K562 (cell line): ENCODE measurements at regions not wholly inside any gene's neighbourhood (a gene's known extent, or its start where the extent isn't known, plus 50 kb on each side); places are given as distances from the start of the nearest gene placed in this dataset.

ENCODE experiments used
- ATAC-seq: fragments of 200-7000 bp; cut with Tn5 transposase; 3 replicates; pipeline ENCODE4 v1.9.1; 2020; ENCODE audit warnings: moderate library complexity
- BruUV-seq: library from RNA; stranded (reverse); fragments of 400-500 nt; replicated peaks from 2 replicates; lab custom pipeline; 2021; lab: Mats Ljungman, UMichigan
- CTCF ChIA-PET: fragments of 300-600 bp; formaldehyde crosslinking; extraction: SDS; loops from one replicate; lab custom pipeline; 2021; ENCODE audit warnings: low intra/inter-chr PET ratio; lab: Yijun Ruan, JAX
- POLR2A ChIA-PET: fragments of 300-600, 350-650 bp; sonication (Branson Sonifier 250); formaldehyde crosslinking; extraction: SDS; loops from one replicate; lab custom pipeline; 2021; ENCODE audit warnings: antibody characterized with exemption, inconsistent platforms; lab: Yijun Ruan, JAX
- DNase-seq, 4 experiments: peaks; one replicate each; pipeline versions ENCODE4 v3.0.0 to v3.0.0-alpha.2; 2011 to 2018; ENCODE audit warnings: low spot score in 3 of 4, mixed read lengths in 3 of 4; ENCODE audit errors: extremely low read depth in 1 of 4
- FAIRE-seq: peaks from 2 replicates; lab custom pipeline; 2011; peaks lifted over from hg19 to GRCh38; lab: Jason Lieb, UNC
- H2AFZ ChIP-seq: 2 replicates; pipeline ENCODE4 v1.6.0; 2011; ENCODE audit warnings: low read depth, low read length, control low read depth, inconsistent platforms
- H3K27ac ChIP-seq: fragments of 200-600 bp; 3 replicates; pipeline ENCODE4 v1.8.0; 2011; ENCODE audit warnings: low read depth, mild to moderate bottlenecking, control low read depth, inconsistent platforms, low read length, moderate library complexity, mixed read lengths; ENCODE audit errors: extremely low read depth
- H3K27me3 ChIP-seq, 2 experiments: fragments of 300-600 bp in 1 of 2; 2 replicates in 1 of 2; 3 replicates in 1 of 2; pipeline versions ENCODE4 v1.6.0 to v1.8.0; 2011; ENCODE audit warnings: inconsistent platforms in 2 of 2, low read length in 2 of 2, mild to moderate bottlenecking in 1 of 2, mixed read lengths in 1 of 2, moderate library complexity in 1 of 2; ENCODE audit not compliant: control insufficient read depth in 2 of 2, insufficient read depth in 2 of 2
- H3K36me3 ChIP-seq: fragments of 300-600 bp; 3 replicates; pipeline ENCODE4 v1.8.0; 2011; ENCODE audit warnings: mild to moderate bottlenecking, low read length, inconsistent platforms; ENCODE audit not compliant: control insufficient read depth, insufficient read depth
- H3K4me1 ChIP-seq, 2 experiments: fragments of 200-600 bp in 1 of 2; replicated peaks in 1 of 2; 2 replicates in 1 of 2; 3 replicates in 1 of 2; pipeline versions ENCODE4 v1.5.1 to v1.8.0; 2011; ENCODE audit warnings: inconsistent platforms in 2 of 2, low read length in 2 of 2, mild to moderate bottlenecking in 1 of 2, mixed read lengths in 1 of 2, moderate library complexity in 1 of 2; ENCODE audit not compliant: control insufficient read depth in 2 of 2, insufficient read depth in 2 of 2
- H3K4me2 ChIP-seq: 2 replicates; pipeline ENCODE4 v1.6.1; 2011; ENCODE audit warnings: low read length, control low read depth, inconsistent platforms, mixed read lengths; ENCODE audit not compliant: insufficient read depth
- H3K4me3 ChIP-seq: fragments of 200-600 bp; sonication (generic), shearing (Covaris generic); 2 replicates; pipeline ENCODE4 v1.5.1; 2016; ENCODE audit warnings: control low read depth, inconsistent platforms
- H3K79me2 ChIP-seq: fragments of 200-600 bp; 3 replicates; pipeline ENCODE4 v1.8.0; 2011; ENCODE audit warnings: low read length, inconsistent platforms; ENCODE audit not compliant: control insufficient read depth, insufficient read depth
- H3K9ac ChIP-seq, 2 experiments: 2 replicates each; pipeline versions ENCODE4 v1.6.0 to v1.6.1; 2011; ENCODE audit warnings: low read depth in 2 of 2, low read length in 2 of 2, control low read depth in 1 of 2, inconsistent platforms in 1 of 2, mild to moderate bottlenecking in 1 of 2, mixed read lengths in 1 of 2; ENCODE audit not compliant: insufficient read depth in 1 of 2
- H3K9me1 ChIP-seq: one replicate; pipeline ENCODE4 v1.6.0; 2011; ENCODE audit warnings: inconsistent platforms, mild to moderate bottlenecking, low read length, moderate library complexity; ENCODE audit not compliant: control insufficient read depth, insufficient read depth
- H3K9me3 ChIP-seq: replicated peaks from 2 replicates; pipeline ENCODE4 v1.5.1; 2011; ENCODE audit warnings: low read depth, low read length, inconsistent platforms; ENCODE audit not compliant: control insufficient read depth, insufficient read depth
- H4K20me1 ChIP-seq: replicated peaks from 2 replicates; pipeline ENCODE4 v1.6.1; 2011; ENCODE audit warnings: low read length, inconsistent platforms, mixed read lengths; ENCODE audit not compliant: control insufficient read depth, insufficient read depth
- ARID3A ChIP-seq: IDR thresholded peaks from 2 replicates; pipeline ENCODE4 v1.6.1; 2012; ENCODE audit warnings: low read depth, low read length, improper control_type of control experiment, borderline replicate concordance
- E2F3 ChIP-seq: fragments of 250-450 bp; sonication (Bioruptor Pico); IDR thresholded peaks from 2 replicates; pipeline ENCODE4 v1.4.0; 2020; ENCODE audit warnings: mild to moderate bottlenecking
- HMBOX1 ChIP-seq: sonication (generic); IDR thresholded peaks from 2 replicates; pipeline ENCODE4 v1.6.1; 2016
- KLF13 ChIP-seq: fragments of 450-650 bp; IDR thresholded peaks from 2 replicates; pipeline ENCODE4 v1.6.1; 2016; ENCODE audit warnings: missing genetic modification characterization, low read depth, mild to moderate bottlenecking, missing compliant biosample characterization, moderate library complexity, borderline replicate concordance
- MNT ChIP-seq, 2 experiments: fragments of 450-650 bp; conservative IDR thresholded peaks; 2 replicates each; pipeline ENCODE4 v1.6.1; 2017; ENCODE audit warnings: mild to moderate bottlenecking in 2 of 2, moderate library complexity in 2 of 2
- NBN ChIP-seq: fragments of 450-650 bp; IDR thresholded peaks from 2 replicates; pipeline ENCODE4 v1.6.1; 2016; ENCODE audit warnings: low read depth, mild to moderate bottlenecking
- NFIX ChIP-seq: fragments of 250-450 bp; sonication (Bioruptor Pico); IDR thresholded peaks from 2 replicates; pipeline ENCODE4 v1.4.0; 2020; ENCODE audit warnings: low read depth, mild to moderate bottlenecking, moderate library complexity
- RCOR1 ChIP-seq, 2 experiments: IDR thresholded peaks; 2 replicates each; pipeline ENCODE4 v1.6.1; 2012; ENCODE audit warnings: low read depth in 2 of 2, low read length in 2 of 2, borderline replicate concordance in 1 of 2, improper control_type of control experiment in 1 of 2
- SETDB1 ChIP-seq: IDR thresholded peaks from one replicate; pipeline ENCODE4 v1.6.1; 2012; ENCODE audit warnings: low read length, control low read depth, inconsistent platforms
- ZNF165 ChIP-seq: fragments of 250-450 bp; sonication (Bioruptor Pico); IDR thresholded peaks from 2 replicates; pipeline ENCODE4 v1.4.0; 2020; ENCODE audit warnings: borderline replicate concordance
- ZNF311 ChIP-seq: fragments of 250-450 bp; sonication (Bioruptor Pico); IDR thresholded peaks from 2 replicates; pipeline ENCODE4 v1.4.0; 2020; ENCODE audit warnings: mild to moderate bottlenecking, moderate library complexity
- ZNF785 ChIP-seq: fragments of 250-450 bp; sonication (Bioruptor Pico); IDR thresholded peaks from 2 replicates; pipeline ENCODE4 v1.4.0; 2020; ENCODE audit warnings: mild to moderate bottlenecking
- ZNF79 ChIP-seq: fragments of 250-450 bp; sonication (Bioruptor Pico); IDR thresholded peaks from 2 replicates; pipeline ENCODE4 v1.4.0; 2020; ENCODE audit warnings: low read depth, mild to moderate bottlenecking, moderate library complexity
- WGBS: fragments of 100-300 bp; shearing (Covaris generic); methylation state at CpG from one replicate; pipeline ENCODE4 v1.1.6; 2016; ENCODE audit warnings: low coverage, mixed read lengths; ENCODE audit not compliant: insufficient coverage; ENCODE audit errors: missing lambda C conversion rate; 5-methylcytosine and 5-hydroxymethylcytosine counted together
- in situ Hi-C: fragments of 300-500 bp; cut with MboI; formaldehyde crosslinking; loops from 4 replicates; pipeline ENCODE4 v1.15.0; 2018; ENCODE audit warnings: inconsistent platforms, mixed read lengths
- intact Hi-C: fragments of 100-400 bp; cut with micrococcal nuclease; formaldehyde crosslinking; loops from 2 replicates; pipeline ENCODE4 v1.14.2; 2022
- TF ChIP-seq, protein P1 (sequence below): fragments of 200-800 bp; sonication (Bioruptor generic); IDR thresholded peaks from 2 replicates; pipeline ENCODE4 v1.6.1; 2017; ENCODE audit warnings: missing genetic modification characterization, missing compliant biosample characterization

- no peak overlapping the region for H3K27ac ChIP-seq
- peak overlapping the region in 1 of 2 experiments; percentile 3; a peak in 1 of 4 replicates for H3K9ac ChIP-seq
- FAIRE-seq (no peak), DNase-seq (peak; percentile 24 to 72 (median 38)), ATAC-seq (peak; percentile 63)
- WGBS: 15% methylated on average over 7 of the region's 7 CpGs
- peaks cover 81% of the 10 kb centered on the region for H3K79me2 ChIP-seq
- no peaks in the 10 kb centered on the region for H3K9me1 ChIP-seq
- ChIA-PET CTCF (interaction anchor here (0.7 kb wide), 1 partner anchor 707 kb away, joined by 3 read pairs; no protein-coding TSS in a partner anchor), POLR2A (interaction anchor here (1.0 kb wide), 1 partner anchor 403 kb away, joined by 3 read pairs; no protein-coding TSS in a partner anchor)
- in situ Hi-C loops (loop anchor here (5.0 to 25.0 kb wide), 5 partner anchors 545 to 1232 kb away; partner anchors contain the start of gene WNT3), intact Hi-C loops (no loop called here)
- peak overlapping the region; percentile 15; the same call in 1 of the 2 replicates for H3K4me2 ChIP-seq
- H2AFZ ChIP-seq: no peak overlapping the region
- BruUV-seq: TSS peak; percentile 1
- H3K9me3 ChIP-seq: no peaks in the 10 kb centered on the region
- peaks cover 3% of the 10 kb centered on the region; the same call in 2 of the 3 replicates for H3K36me3 ChIP-seq
- peaks cover 0 to 11% of the 10 kb centered on the region in 2 experiments; a peak in 4 of 5 replicates for H3K27me3 ChIP-seq
- H4K20me1 ChIP-seq: peaks cover 16% of the 10 kb centered on the region; the same call in 1 of the 2 replicates
- peaks cover 10 to 11% of the 10 kb centered on the region in 2 experiments; a peak in 4 of 5 replicates for H3K4me1 ChIP-seq
- no peak overlapping the region for H3K4me3 ChIP-seq
- TF ChIP-seq ZNF311 (CRISPR knock-in tag) (no peak), MNT (conservative IDR thresholded peaks at IDR 0.05) (no peak), ZNF79 (CRISPR knock-in tag) (no peak), SETDB1 (no peak), ZNF785 (CRISPR knock-in tag) (no peak), ARID3A (no peak), HMBOX1 (peak; percentile 40; the same call in 1 of the 2 replicates), KLF13 (tag) (no peak), RCOR1 (IDR thresholded peaks at IDR 0.05; ENCODE audit: borderline replicate concordance in 1 of 2, low read depth in 2 of 2, low read length in 2 of 2) (peak in 1 of 2 experiments; percentile 35; a peak in 1 of 4 replicates), NBN (no peak; the same call in 1 of the 2 replicates), E2F3 (no peak), NFIX (CRISPR knock-in tag) (no peak), ZNF165 (CRISPR knock-in tag) (no peak)
- TF ChIP-seq, protein P1, sequence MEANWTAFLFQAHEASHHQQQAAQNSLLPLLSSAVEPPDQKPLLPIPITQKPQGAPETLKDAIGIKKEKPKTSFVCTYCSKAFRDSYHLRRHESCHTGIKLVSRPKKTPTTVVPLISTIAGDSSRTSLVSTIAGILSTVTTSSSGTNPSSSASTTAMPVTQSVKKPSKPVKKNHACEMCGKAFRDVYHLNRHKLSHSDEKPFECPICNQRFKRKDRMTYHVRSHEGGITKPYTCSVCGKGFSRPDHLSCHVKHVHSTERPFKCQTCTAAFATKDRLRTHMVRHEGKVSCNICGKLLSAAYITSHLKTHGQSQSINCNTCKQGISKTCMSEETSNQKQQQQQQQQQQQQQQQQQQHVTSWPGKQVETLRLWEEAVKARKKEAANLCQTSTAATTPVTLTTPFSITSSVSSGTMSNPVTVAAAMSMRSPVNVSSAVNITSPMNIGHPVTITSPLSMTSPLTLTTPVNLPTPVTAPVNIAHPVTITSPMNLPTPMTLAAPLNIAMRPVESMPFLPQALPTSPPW: peak; percentile 71
Measured at GRCh38 chr17:45579529-45580495, 89.3 kb upstream of the PLEKHM1 start.
